ENCODE measurements at regions not wholly inside any gene's neighbourhood (a gene's known extent, or its start where the extent isn't known, plus 50 kb on each side); places are given as distances from the start of the nearest gene placed in this dataset.

DNA sequence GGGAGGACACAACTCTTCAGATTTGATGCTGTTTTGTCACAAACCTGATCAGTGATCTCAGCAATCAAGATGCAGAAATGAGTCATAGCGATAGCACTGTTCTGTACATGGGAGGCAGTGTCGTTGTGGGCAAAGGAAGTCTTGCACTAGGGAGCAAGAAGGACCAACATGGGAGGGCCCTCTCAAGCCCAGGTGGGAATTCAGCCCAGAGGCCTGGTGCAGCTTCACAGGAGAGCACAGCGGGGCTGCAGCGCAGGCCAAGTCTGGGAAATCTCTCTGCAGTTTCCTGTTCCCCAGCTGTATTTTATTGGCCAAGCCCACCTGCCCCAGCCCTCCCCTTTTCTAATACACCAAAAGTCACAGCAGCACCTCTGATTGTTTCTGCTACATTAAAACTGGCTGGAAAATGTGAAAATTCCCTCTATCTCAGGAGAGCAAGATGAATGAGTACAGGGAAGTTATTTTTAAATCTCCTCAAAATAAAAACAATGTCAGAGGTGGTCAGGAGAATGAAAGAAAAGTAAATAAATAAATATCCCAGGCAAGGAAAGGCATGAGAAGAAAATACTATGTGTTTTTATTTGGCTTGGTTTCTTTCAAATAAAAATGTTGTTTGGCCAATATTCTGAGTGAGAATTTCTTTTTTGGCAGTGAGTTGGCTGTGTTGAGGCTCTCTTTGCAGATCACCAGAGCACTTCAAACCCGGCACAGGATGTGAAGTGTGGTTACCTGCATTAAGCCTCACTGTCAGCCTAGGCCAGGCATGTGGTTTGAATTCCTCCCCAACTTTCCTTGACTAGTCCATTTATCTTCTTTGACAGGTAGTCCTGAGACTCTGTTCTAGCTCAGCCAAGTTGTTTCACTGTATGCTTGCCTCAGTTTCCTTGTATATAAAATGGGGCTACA, 422.1 kb downstream of the PLPP3 start:
- TF ChIP-seq, protein P1, sequence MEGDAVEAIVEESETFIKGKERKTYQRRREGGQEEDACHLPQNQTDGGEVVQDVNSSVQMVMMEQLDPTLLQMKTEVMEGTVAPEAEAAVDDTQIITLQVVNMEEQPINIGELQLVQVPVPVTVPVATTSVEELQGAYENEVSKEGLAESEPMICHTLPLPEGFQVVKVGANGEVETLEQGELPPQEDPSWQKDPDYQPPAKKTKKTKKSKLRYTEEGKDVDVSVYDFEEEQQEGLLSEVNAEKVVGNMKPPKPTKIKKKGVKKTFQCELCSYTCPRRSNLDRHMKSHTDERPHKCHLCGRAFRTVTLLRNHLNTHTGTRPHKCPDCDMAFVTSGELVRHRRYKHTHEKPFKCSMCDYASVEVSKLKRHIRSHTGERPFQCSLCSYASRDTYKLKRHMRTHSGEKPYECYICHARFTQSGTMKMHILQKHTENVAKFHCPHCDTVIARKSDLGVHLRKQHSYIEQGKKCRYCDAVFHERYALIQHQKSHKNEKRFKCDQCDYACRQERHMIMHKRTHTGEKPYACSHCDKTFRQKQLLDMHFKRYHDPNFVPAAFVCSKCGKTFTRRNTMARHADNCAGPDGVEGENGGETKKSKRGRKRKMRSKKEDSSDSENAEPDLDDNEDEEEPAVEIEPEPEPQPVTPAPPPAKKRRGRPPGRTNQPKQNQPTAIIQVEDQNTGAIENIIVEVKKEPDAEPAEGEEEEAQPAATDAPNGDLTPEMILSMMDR (IDR thresholded peaks at IDR 0.05; ENCODE audit: low read depth, low read length, missing control alignments) = no peak
- no peak overlapping the region for H3K4me3 ChIP-seq (ENCODE audit: low read depth, low read length)
- DNase-seq (ENCODE audit: low read depth) = peak; percentile 18
- in situ Hi-C loops (cut with HindIII; ENCODE audit: low sequenced_read_pairs) = no loop called here

DNA sequence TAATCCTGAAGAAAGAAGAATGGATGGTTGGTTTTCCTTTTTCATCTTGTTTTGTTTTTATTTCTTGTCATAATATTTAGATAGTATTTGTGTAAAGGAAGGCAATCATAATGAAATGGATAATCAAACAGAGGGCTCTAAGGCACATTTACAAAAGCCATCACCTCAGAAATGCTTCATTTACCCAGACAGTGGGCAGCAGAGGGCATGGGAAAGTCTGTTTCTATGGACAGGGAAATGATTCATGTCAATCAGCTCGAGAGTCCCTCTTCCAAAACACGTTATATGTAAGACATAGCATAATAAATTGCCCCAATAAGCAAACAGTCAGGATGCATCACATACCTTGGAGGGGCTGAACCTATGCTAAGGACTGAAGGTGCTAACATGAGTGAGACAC, 426.1 kb downstream of the PLPP3 start:
- no peak overlapping the region for H3K4me3 ChIP-seq (ENCODE audit: low read depth, low read length)
- no peak for DNase-seq (ENCODE audit: low read depth)
- in situ Hi-C loops (cut with HindIII; ENCODE audit: low sequenced_read_pairs) = no loop called here
- TF ChIP-seq, protein P1 (IDR thresholded peaks at IDR 0.05; ENCODE audit: low read depth, low read length, missing control alignments) = no peak

DNA sequence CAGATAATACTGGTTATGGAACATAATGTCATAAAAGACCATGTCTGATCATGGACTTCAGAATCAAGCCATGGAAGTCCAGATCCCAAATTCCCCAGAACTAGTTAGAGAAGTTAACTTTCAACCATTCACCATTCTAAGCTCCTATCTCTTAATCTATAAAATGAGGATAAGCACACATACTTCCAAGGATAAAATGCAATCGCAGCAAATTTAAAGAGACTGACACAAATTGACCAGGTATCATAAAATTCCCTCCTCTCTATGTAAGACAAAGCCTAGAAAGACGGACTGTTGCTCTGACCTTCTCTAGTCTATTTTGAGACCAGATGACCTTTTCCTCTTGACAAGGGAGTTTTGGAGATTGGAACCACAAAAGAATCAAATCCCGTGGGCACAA, 426.7 kb downstream of the PLPP3 start:
- in situ Hi-C loops (cut with HindIII; ENCODE audit: low sequenced_read_pairs) = no loop called here
- TF ChIP-seq, protein P1 (IDR thresholded peaks at IDR 0.05; ENCODE audit: low read depth, low read length, missing control alignments) = no peak
- DNase-seq (ENCODE audit: low read depth) = no peak
- H3K4me3 ChIP-seq (ENCODE audit: low read depth, low read length) = no peak overlapping the region

DNA sequence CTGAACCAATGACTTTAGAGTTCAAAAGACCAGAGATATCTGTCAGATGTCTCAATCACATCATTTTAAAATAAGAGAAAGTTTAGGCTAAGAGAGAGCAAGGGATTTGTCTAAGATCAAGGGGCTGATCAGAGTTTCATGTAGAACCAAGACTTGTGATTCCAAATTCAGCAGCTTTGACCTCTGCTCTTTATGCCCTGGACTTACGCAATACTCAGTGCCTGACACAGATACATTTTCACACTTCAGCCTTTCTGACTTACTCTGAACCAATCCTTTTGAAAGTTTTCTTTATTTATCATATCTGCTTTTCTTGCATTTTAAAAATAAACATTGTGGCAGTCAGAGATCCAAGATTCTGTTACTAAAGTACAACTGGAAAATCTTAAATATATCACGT, 428.0 kb downstream of the PLPP3 start:
- TF ChIP-seq, protein P1 (IDR thresholded peaks at IDR 0.05; ENCODE audit: low read depth, low read length, missing control alignments) = no peak
- in situ Hi-C loops (cut with HindIII; ENCODE audit: low sequenced_read_pairs) = no loop called here
- no peak overlapping the region for H3K4me3 ChIP-seq (ENCODE audit: low read depth, low read length)
- no peak for DNase-seq (ENCODE audit: low read depth)

DNA sequence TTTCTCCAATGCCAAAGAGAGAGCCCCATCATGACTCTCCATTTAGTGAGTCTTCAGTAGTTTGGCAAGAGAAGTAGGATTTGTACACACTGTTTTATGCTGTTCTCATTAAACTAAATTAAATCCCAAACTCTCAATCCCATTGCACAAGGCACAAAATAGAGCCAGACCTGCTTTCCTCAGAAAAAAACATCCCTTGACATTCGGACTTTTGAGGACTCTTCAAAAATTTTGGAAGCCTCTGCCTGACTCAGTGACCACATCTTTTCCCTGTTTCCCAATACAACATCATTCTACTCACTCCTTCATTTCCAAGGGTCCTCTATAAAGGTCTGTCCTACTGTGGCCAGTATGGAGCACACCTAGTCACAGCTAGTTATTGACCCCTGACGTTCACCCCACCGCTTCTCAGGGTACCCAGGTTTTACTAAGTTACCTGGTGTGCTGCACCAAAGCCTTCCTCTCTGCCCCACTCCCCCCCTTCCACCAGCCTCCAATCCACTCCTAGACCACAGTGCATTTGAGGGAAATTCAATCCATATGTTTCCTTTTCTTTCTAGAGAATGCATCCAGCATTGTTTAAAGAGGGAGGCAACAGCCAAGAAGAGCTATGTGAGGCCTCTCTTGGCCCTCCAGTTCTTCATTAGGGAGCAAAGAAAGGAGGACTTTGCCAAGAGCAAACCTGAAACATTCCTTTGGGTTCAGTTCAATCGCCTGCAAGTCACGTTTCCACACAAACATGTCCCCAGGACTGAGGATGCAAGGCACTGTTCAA, 428.7 kb downstream of the PLPP3 start:
- TF ChIP-seq, protein P1 (IDR thresholded peaks at IDR 0.05; ENCODE audit: low read depth, low read length, missing control alignments) = no peak
- in situ Hi-C loops (cut with HindIII; ENCODE audit: low sequenced_read_pairs) = no loop called here
- no peak for DNase-seq (ENCODE audit: low read depth)

DNA sequence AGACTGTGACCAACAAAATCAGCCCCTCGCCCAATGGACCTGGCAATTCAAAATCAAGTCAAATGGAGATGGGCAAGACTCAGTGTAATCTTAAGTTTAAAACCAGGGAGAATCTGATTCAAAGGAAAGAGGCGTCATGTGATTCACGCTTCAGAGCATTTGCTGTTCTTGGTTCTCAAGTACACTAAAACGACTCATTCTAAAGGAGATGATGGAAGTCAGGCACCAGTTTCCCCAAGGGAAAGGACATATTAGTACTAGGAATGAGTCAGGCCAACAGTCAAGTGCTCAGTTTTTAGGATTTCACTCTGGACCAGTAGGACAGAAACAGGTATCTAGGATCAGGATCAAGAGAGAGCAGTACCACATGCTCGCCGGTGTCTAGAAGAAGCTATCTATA, 429.6 kb downstream of the PLPP3 start:
- no peak for DNase-seq (ENCODE audit: low read depth)
- H3K4me3 ChIP-seq (ENCODE audit: low read depth, low read length) = no peak overlapping the region
- in situ Hi-C loops (cut with HindIII; ENCODE audit: low sequenced_read_pairs) = no loop called here
- TF ChIP-seq, protein P1 (IDR thresholded peaks at IDR 0.05; ENCODE audit: low read depth, low read length, missing control alignments) = no peak

More for the DNA sequence above, 428.7 kb downstream of the PLPP3 start:
- no peak overlapping the region for H3K4me3 ChIP-seq (ENCODE audit: low read depth, low read length)

Measured in astrocyte of the cerebellum (primary cell).